Right lobe of liver (tissue), 6 donors: ENCODE measurements at regions not wholly inside any gene's neighbourhood (a gene's known extent, or its start where the extent isn't known, plus 50 kb on each side); places are given as distances from the start of the nearest gene placed in this dataset.
"Not testable (repeated sequence)": the region's sequence is repeated elsewhere in the genome, so short reads cannot be mapped to it uniquely, and the experiment has no call there.

Source experiments
- ATAC-seq, 4 donors: fragments of 200-7000 bp; cut with Tn5 transposase; one replicate each; pipeline ENCODE4 v1.9.1; 2020; ENCODE audit warnings: mild to moderate bottlenecking in 4 of 4, moderate library complexity in 4 of 4
- DNase-seq, 3 donors: peaks; one replicate each; pipeline ENCODE4 v3.0.0-alpha.2; 2020
- H3K27ac ChIP-seq, 3 donors: fragments of 200-600 bp; one replicate each; pipeline ENCODE4 v1.8.0; 2022
- H3K27me3 ChIP-seq, 2 donors: fragments of 200-600 bp; one replicate each; pipeline ENCODE4 v1.8.0; 2022
- H3K36me3 ChIP-seq, 4 donors: fragments of 200-600 bp; sonication (generic) in 1 of 4; one replicate each; pipeline versions ENCODE4 v1.5.1 to v1.8.0; 2017 to 2022; ENCODE audit warnings: control low read depth in 1 of 4
- H3K4me1 ChIP-seq, 4 donors: fragments of 200-600 bp; sonication (generic) in 1 of 4; one replicate each; pipeline versions ENCODE4 v1.5.1 to v1.8.0; 2017 to 2022; ENCODE audit warnings: control low read depth in 1 of 4
- H3K4me3 ChIP-seq, 3 donors: fragments of 200-600 bp; one replicate each; pipeline ENCODE4 v1.8.0; 2022
- H3K9me3 ChIP-seq, 4 donors: fragments of 200-600 bp; sonication (generic) in 1 of 4; one replicate each; pipeline versions ENCODE4 v1.5.1 to v1.8.0; 2017 to 2022; ENCODE audit warnings: control low read depth in 1 of 4
- POLR2A ChIP-seq: fragments of 450-650 bp; IDR thresholded peaks from one replicate; pipeline ENCODE4 v1.6.1; 2017; ENCODE audit warnings: antibody characterized with exemption, mild to moderate bottlenecking
- WGBS: methylation state at CpG from one replicate; pipeline ENCODE4 v1.1.6; 2018; ENCODE audit warnings: low coverage, low lambda C conversion rate; ENCODE audit not compliant: insufficient coverage; ENCODE audit errors: missing lambda C conversion rate; 5-methylcytosine and 5-hydroxymethylcytosine counted together
- intact Hi-C, 2 donors: fragments of 100-400 bp; cut with DNase I; formaldehyde crosslinking; loops; one replicate each; pipeline versions ENCODE4 v1.11.2 to v1.14.1; 2022
- TF ChIP-seq, protein P1 (sequence below), 4 donors: fragments of 200-600 bp in 3 of 4; fragments of 450-650 bp in 1 of 4; IDR thresholded peaks; one replicate each; pipeline versions ENCODE4 v1.5.1 to v1.8.0; 2016 to 2022; ENCODE audit warnings: antibody characterized with exemption in 4 of 4, mild to moderate bottlenecking in 2 of 4
- donor health status: DM: no; HTN: yes; CAD: no.
- donor health status: DM: no; HTN: no; CAD: no.
- donor health status: DM: no; HTN: no; CAD: no.
- donor health status: DM: no; HTN: yes; CAD: no.
- donor health status: DM: no; HTN: yes; CAD: no.

DNA sequence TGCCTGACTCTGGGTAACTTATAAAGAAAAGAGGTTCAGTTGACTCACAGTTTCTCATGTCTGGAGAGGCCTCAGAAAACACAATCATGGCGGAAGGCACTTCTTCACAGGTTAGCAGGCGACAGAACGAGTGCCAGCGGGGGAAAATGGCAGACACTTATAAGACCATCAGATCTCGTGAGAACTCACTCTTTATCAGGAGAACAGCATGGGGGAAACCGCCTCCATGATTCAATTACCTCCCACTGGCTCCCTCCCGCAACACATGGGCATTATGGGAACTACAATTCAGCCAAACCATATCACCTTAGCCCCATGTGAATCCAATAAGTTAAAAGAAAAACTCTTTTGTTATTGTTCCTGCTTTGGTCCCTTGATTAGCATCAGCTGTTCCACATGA, 725.2 kb downstream of the LRRIQ3 start:
- ATAC-seq (no peak), DNase-seq (no peak)
- intact Hi-C loops = no loop called here
- no peaks in the 10 kb centered on the region for H3K36me3 ChIP-seq
- H3K4me3 ChIP-seq = no peak overlapping the region
- H3K27ac ChIP-seq = no peak overlapping the region
- H3K4me1 ChIP-seq = no peaks in the 10 kb centered on the region
- H3K9me3 ChIP-seq = no peaks in the 10 kb centered on the region
- TF ChIP-seq POLR2A = no peak
- TF ChIP-seq, protein P1, sequence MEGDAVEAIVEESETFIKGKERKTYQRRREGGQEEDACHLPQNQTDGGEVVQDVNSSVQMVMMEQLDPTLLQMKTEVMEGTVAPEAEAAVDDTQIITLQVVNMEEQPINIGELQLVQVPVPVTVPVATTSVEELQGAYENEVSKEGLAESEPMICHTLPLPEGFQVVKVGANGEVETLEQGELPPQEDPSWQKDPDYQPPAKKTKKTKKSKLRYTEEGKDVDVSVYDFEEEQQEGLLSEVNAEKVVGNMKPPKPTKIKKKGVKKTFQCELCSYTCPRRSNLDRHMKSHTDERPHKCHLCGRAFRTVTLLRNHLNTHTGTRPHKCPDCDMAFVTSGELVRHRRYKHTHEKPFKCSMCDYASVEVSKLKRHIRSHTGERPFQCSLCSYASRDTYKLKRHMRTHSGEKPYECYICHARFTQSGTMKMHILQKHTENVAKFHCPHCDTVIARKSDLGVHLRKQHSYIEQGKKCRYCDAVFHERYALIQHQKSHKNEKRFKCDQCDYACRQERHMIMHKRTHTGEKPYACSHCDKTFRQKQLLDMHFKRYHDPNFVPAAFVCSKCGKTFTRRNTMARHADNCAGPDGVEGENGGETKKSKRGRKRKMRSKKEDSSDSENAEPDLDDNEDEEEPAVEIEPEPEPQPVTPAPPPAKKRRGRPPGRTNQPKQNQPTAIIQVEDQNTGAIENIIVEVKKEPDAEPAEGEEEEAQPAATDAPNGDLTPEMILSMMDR (IDR thresholded peaks at IDR 0.05) = no peak
- H3K27me3 ChIP-seq = no peaks in the 10 kb centered on the region
- 61% methylated on average over 7 of the region's 7 CpGs for WGBS

DNA sequence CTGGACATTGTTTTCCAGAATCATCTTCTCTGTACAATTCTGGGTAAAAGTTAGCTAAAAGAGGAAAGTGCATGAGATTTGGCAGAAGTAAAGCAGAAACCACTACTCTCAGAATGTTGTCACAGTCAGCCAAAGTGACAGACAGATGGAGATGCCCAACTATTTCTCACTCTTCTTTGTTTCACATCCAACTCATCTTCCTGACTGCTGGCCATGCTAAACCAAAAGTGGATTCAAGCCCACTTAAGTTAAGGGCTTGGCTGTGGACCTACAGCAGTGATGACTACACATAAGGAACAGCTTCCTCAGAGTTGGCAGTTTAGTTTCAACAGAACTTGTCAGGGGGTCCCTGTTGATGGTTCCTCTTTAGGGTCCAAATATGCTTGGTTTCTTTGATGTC, 730.2 kb downstream of the LRRIQ3 start:
- intact Hi-C loops = no loop called here

DNA sequence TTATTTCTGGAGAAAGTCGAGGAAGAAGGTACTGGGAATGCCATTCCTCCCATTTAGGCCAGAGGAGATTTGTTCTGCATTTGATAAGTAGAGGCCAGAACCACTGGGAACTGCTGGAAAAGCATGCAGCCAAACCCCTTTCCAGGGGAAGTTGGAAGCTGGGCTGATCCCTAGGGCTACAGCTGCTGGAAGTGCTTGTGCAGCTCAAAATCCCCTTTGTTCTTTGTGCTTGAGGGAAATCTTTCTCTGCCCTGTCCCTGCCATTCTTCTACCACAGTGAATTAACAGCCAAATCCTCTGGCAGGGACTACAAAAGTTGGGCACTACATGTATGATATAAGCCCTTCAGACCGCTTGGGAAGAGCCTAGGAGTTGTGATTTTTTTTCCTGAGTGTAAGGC, 734.1 kb downstream of the LRRIQ3 start:
- Histone ChIP-seq H3K4me3 (no peak overlapping the region), H3K27ac (no peak overlapping the region), H3K9me3 (no peaks in the 10 kb centered on the region), H3K4me1 (no peaks in the 10 kb centered on the region), H3K27me3 (no peaks in the 10 kb centered on the region), H3K36me3 (no peaks in the 10 kb centered on the region)
- no peak for ATAC-seq
- 0% methylated on average over 1 of the region's 2 CpGs for WGBS
- no peak for DNase-seq
- no peak for TF ChIP-seq POLR2A
- TF ChIP-seq, protein P1 (IDR thresholded peaks at IDR 0.05) = no peak
- intact Hi-C loops = no loop called here

More for the DNA sequence above, 730.2 kb downstream of the LRRIQ3 start:
- DNase-seq = no peak
- no peaks in the 10 kb centered on the region for H3K9me3 ChIP-seq
- H3K27me3 ChIP-seq = no peaks in the 10 kb centered on the region
- no peaks in the 10 kb centered on the region for H3K36me3 ChIP-seq
- no peak for TF ChIP-seq POLR2A
- TF ChIP-seq, protein P1 (IDR thresholded peaks at IDR 0.05) = no peak
- H3K4me3 ChIP-seq = no peak overlapping the region
- H3K27ac ChIP-seq = no peak overlapping the region
- no peaks in the 10 kb centered on the region for H3K4me1 ChIP-seq
- no peak for ATAC-seq

DNA sequence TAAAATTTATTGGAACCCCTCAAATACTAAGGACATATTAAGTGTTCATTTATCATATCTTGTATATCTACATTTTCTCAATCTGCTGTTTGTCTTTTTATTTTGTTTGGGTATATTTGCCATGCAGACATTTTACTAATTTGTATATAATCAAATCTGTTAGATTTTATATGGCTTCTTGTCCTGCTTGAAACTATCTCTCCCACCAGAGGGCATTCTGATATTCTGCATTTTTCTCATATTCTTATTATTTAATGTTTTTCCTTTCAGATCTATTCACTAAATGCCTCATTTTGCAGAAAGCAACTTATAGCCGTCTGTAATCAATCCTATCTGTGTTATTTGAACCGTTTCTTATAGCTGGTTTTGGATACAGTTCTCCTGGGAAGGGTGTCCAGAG, 745.5 kb downstream of the LRRIQ3 start:
- Histone ChIP-seq H3K9me3 (no peaks in the 10 kb centered on the region), H3K27me3 (no peaks in the 10 kb centered on the region), H3K4me1 (no peaks in the 10 kb centered on the region), H3K36me3 (no peaks in the 10 kb centered on the region), H3K27ac (no peak overlapping the region), H3K4me3 (no peak overlapping the region)
- 12% methylated on average over 2 of the region's 2 CpGs for WGBS
- intact Hi-C loops = no loop called here
- TF ChIP-seq, protein P1 (IDR thresholded peaks at IDR 0.05) = no peak
- no peak for TF ChIP-seq POLR2A
- DNase-seq (no peak), ATAC-seq (no peak)

DNA sequence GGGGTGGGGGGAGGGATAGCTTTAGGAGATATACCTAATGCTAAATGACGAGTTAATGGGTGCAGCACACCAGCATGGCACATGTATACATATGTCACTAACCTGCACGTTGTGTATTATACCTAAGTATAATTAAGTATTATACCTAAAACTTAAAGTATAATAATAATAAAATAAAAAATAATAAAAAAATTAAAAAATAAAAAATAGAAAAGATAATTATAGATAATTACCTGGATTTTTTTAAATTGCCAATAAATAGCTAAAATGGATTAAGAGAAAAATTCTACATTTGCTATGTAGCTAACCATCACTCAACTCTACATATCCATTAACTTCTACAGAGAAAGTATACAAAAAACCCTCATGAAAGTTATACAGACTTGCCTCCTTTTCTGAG, 747.3 kb downstream of the LRRIQ3 start:
- DNase-seq, H3K27me3 ChIP-seq, H3K9me3 ChIP-seq, H3K4me1 ChIP-seq, H3K36me3 ChIP-seq, intact Hi-C loops, ATAC-seq, H3K27ac ChIP-seq, H3K4me3 ChIP-seq: not testable (repeated sequence)
- WGBS = 67% methylated on average over 2 of the region's 2 CpGs
